ENCODE measurements at regions not wholly inside any gene's neighbourhood (a gene's known extent, or its start where the extent isn't known, plus 50 kb on each side); places are given as distances from the start of the nearest gene placed in this dataset.

DNA sequence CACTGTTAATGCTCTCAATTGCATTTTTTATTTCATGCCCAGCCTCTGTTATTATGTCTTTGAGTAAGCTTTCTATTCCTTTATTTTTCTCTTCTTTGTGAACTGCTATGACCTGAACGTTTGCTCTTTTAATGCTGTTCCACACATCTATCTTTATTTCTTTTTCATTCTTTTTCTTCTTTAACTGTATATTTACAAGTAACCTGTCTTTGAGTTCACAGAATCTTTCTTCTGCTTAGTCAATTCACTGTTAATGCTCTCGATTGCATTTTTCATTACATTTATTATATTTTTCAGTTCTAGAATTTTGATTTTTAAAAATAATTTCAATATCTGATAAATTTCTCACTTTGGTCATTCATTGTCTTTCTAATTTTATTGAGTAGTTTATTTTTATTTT, 316.3 kb upstream of the MEF2C start:
- TF ChIP-seq POLR2A (IDR thresholded peaks at IDR 0.05), result no peak
- no peak for TF ChIP-seq CTCF (IDR thresholded peaks at IDR 0.05)
